GM12878 (cell line): ENCODE measurements at regions not wholly inside any gene's neighbourhood (a gene's known extent, or its start where the extent isn't known, plus 50 kb on each side); places are given as distances from the start of the nearest gene placed in this dataset.

Experiments
- ATAC-seq: fragments of 200-7000 bp; cut with Tn5 transposase; 3 replicates; pipeline ENCODE4 v1.9.1; 2020; ENCODE audit warnings: mild to moderate bottlenecking, moderate library complexity
- BruUV-seq: library from RNA; stranded (reverse); fragments of 400-500 nt; replicated peaks from 2 replicates; lab custom pipeline; 2021; lab: Mats Ljungman, UMichigan
- CTCF ChIA-PET: fragments of 300-600 bp; sonication (Branson Sonifier 250); formaldehyde crosslinking; extraction: SDS; loops from one replicate; lab custom pipeline; 2021; ENCODE audit warnings: inconsistent platforms; lab: Yijun Ruan, JAX
- POLR2A ChIA-PET: fragments of 350-600 bp; formaldehyde crosslinking; extraction: SDS; loops from one replicate; lab custom pipeline; 2021; ENCODE audit warnings: inconsistent platforms; lab: Charles Lee
- RAD21 ChIA-PET: fragments of 300-600 bp; sonication (Branson Sonifier 250); formaldehyde crosslinking; loops from one replicate; lab custom pipeline; 2023; ENCODE audit warnings: antibody characterized with exemption; ENCODE audit not compliant: unreplicated experiment; lab: Charles Lee
- SMC1A ChIA-PET: fragments of 300-600 bp; sonication (Branson Sonifier 250); formaldehyde crosslinking; loops from one replicate; lab custom pipeline; 2023; ENCODE audit not compliant: unreplicated experiment, uncharacterized antibody; lab: Charles Lee
- DNase-seq: peaks from one replicate; pipeline ENCODE4 v3.0.0-alpha.2; 2011; ENCODE audit warnings: low read depth, low spot score
- FAIRE-seq: peaks from 3 replicates; lab custom pipeline; 2011; peaks lifted over from hg19 to GRCh38; lab: Jason Lieb, UNC
- H2AFZ ChIP-seq: 2 replicates; pipeline ENCODE4 v1.6.0; 2011; ENCODE audit warnings: low read depth, low read length, control low read depth; ENCODE audit not compliant: control insufficient read depth
- H3K27ac ChIP-seq: 2 replicates; pipeline ENCODE4 v1.5.1; 2011; ENCODE audit warnings: control low read depth; ENCODE audit not compliant: control insufficient read depth, insufficient read depth
- H3K27me3 ChIP-seq, 2 experiments: replicated peaks in 1 of 2; 2 replicates each; pipeline versions ENCODE4 v1.6.0 to v1.6.1; 2011; ENCODE audit warnings: low read length in 1 of 2; ENCODE audit not compliant: control insufficient read depth in 2 of 2, insufficient read depth in 2 of 2
- H3K36me3 ChIP-seq, 2 experiments: 2 replicates each; pipeline ENCODE4 v1.5.1; 2011; ENCODE audit warnings: low read length in 1 of 2; ENCODE audit not compliant: control insufficient read depth in 2 of 2, insufficient read depth in 2 of 2
- H3K4me1 ChIP-seq: 2 replicates; pipeline ENCODE4 v1.6.1; 2011; ENCODE audit warnings: mild to moderate bottlenecking, low read length, moderate library complexity, mixed read lengths; ENCODE audit not compliant: control insufficient read depth, insufficient read depth
- H3K4me2 ChIP-seq: 2 replicates; pipeline ENCODE4 v1.6.0; 2011; ENCODE audit warnings: control low read depth; ENCODE audit not compliant: control insufficient read depth, insufficient read depth
- H3K4me3 ChIP-seq: fragments of 200-600 bp; sonication (generic); 2 replicates; pipeline ENCODE4 v1.5.1; 2016
- H3K79me2 ChIP-seq: 2 replicates; pipeline ENCODE4 v1.6.0; 2011; ENCODE audit warnings: low read length; ENCODE audit not compliant: control insufficient read depth, insufficient read depth
- H3K9ac ChIP-seq: 2 replicates; pipeline ENCODE4 v1.8.0; 2011; ENCODE audit warnings: low read length, control low read depth, mixed read lengths; ENCODE audit not compliant: control insufficient read depth, insufficient read depth
- H3K9me3 ChIP-seq: replicated peaks from 3 replicates; pipeline ENCODE4 v1.5.1; 2011; ENCODE audit warnings: mild to moderate bottlenecking, low read length; ENCODE audit not compliant: control insufficient read depth, insufficient read depth
- H4K20me1 ChIP-seq: 2 replicates; pipeline ENCODE4 v1.6.0; 2011; ENCODE audit not compliant: control insufficient read depth, insufficient read depth
- BCL11A ChIP-seq: IDR thresholded peaks from 2 replicates; pipeline ENCODE4 v1.6.1; 2011; ENCODE audit warnings: low read depth, low read length
- CTCF ChIP-seq, 3 experiments: IDR thresholded peaks in 2 of 3; conservative IDR thresholded peaks in 1 of 3; 2 replicates each; pipeline ENCODE4 v1.5.1; 2011; ENCODE audit warnings: low read depth in 3 of 3, low read length in 3 of 3, mild to moderate bottlenecking in 3 of 3, control low read depth in 2 of 3, moderate library complexity in 2 of 3, inconsistent platforms in 1 of 3, mixed read lengths in 1 of 3; ENCODE audit not compliant: control insufficient read depth in 2 of 3, insufficient read depth in 1 of 3; ENCODE audit errors: extremely low read depth in 1 of 3
- CUX1 ChIP-seq: IDR thresholded peaks from 2 replicates; pipeline ENCODE4 v1.6.1; 2012; ENCODE audit warnings: improper control_type of control experiment, low read depth, low read length; ENCODE audit not compliant: insufficient replicate concordance
- FOXK2 ChIP-seq: fragments of 450-650 bp; IDR thresholded peaks from 2 replicates; pipeline ENCODE4 v1.6.1; 2017; ENCODE audit warnings: mild to moderate bottlenecking, moderate library complexity
- IRF3 ChIP-seq: fragments of 450-650 bp; IDR thresholded peaks from 2 replicates; pipeline ENCODE4 v1.6.1; 2014; ENCODE audit warnings: mild to moderate bottlenecking
- JUNB ChIP-seq: IDR thresholded peaks from 2 replicates; pipeline ENCODE4 v1.6.1; 2016; ENCODE audit warnings: antibody characterized with exemption, mild to moderate bottlenecking
- KDM1A ChIP-seq: fragments of 200-600 bp; sonication (generic); IDR thresholded peaks from 2 replicates; pipeline ENCODE4 v1.6.1; 2016; ENCODE audit warnings: borderline replicate concordance
- NR2C2 ChIP-seq: IDR thresholded peaks from 2 replicates; pipeline ENCODE4 v1.6.1; 2011; ENCODE audit warnings: borderline replicate concordance, low read depth; ENCODE audit not compliant: control insufficient read depth, insufficient read length
- NRF1 ChIP-seq: conservative IDR thresholded peaks from 2 replicates; pipeline ENCODE4 v1.6.1; 2011; ENCODE audit warnings: mild to moderate bottlenecking, low read depth, low read length, improper control_type of control experiment
- RELA ChIP-seq: fragments of 450-650 bp; IDR thresholded peaks from 2 replicates; pipeline ENCODE4 v1.8.0; 2014; ENCODE audit warnings: borderline replicate concordance; ENCODE audit not compliant: partially characterized antibody
- RUNX3 ChIP-seq: IDR thresholded peaks from 2 replicates; pipeline ENCODE4 v1.6.1; 2012; ENCODE audit warnings: low read length, inconsistent platforms
- SREBF2 ChIP-seq: IDR thresholded peaks from 2 replicates; pipeline ENCODE4 v1.6.1; 2012; ENCODE audit warnings: mild to moderate bottlenecking, low read length
- TARDBP ChIP-seq: IDR thresholded peaks from 2 replicates; pipeline ENCODE4 v1.6.1; 2016; ENCODE audit warnings: borderline replicate concordance
- ZBTB11 ChIP-seq: fragments of 450-650 bp; formaldehyde crosslinking; IDR thresholded peaks from 2 replicates; pipeline ENCODE4 v1.5.0; 2022; ENCODE audit warnings: mild to moderate bottlenecking, missing genetic modification characterization
- ZNF24 ChIP-seq: fragments of 450-650 bp; IDR thresholded peaks from 2 replicates; pipeline ENCODE4 v1.6.1; 2017; ENCODE audit warnings: antibody characterized with exemption, mild to moderate bottlenecking
- WGBS: methylation state at CpG from one replicate; pipeline ENCODE4 v1.1.6; 2016; ENCODE audit warnings: low lambda C conversion rate; ENCODE audit not compliant: insufficient replicate concordance, insufficient coverage; ENCODE audit errors: missing lambda C conversion rate; 5-methylcytosine and 5-hydroxymethylcytosine counted together
- in situ Hi-C: fragments of 300-500 bp; cut with MboI; formaldehyde crosslinking; loops from 9 replicates; pipeline ENCODE4 v1.14.3; 2018; ENCODE audit warnings: mixed read lengths
- intact Hi-C: fragments of 100-400 bp; cut with micrococcal nuclease; formaldehyde crosslinking; loops from one replicate; pipeline ENCODE4 v1.14.2; 2022; ENCODE audit not compliant: unreplicated experiment

- no peak for ATAC-seq
- Histone ChIP-seq H3K27me3 (no peaks in the 10 kb centered on the region), H3K79me2 (no peaks in the 10 kb centered on the region), H4K20me1 (no peaks in the 10 kb centered on the region), H3K4me3 (no peak overlapping the region), H2AFZ (no peak overlapping the region), H3K4me2 (no peak overlapping the region), H3K9me3 (no peaks in the 10 kb centered on the region), H3K36me3 (no peaks in the 10 kb centered on the region), H3K27ac (no peak overlapping the region), H3K9ac (no peak overlapping the region), H3K4me1 (no peaks in the 10 kb centered on the region)
- in situ Hi-C loops, result no loop called here
- 0% methylated on average over 1 of the region's 1 CpG for WGBS
- CTCF ChIA-PET, result no interaction called here
- BruUV-seq, result no TSS peak
- SMC1A ChIA-PET, result no interaction called here
- POLR2A ChIA-PET, result no interaction called here
- DNase-seq, result no peak
- intact Hi-C loops, result no loop called here
- RAD21 ChIA-PET, result no interaction called here
- FAIRE-seq, result no peak
- TF ChIP-seq RELA (no peak), FOXK2 (no peak), BCL11A (no peak), TARDBP (no peak), NRF1 (no peak), NR2C2 (no peak), ZBTB11 (CRISPR knock-in tag) (no peak), KDM1A (no peak), JUNB (no peak), SREBF2 (no peak), CUX1 (no peak), RUNX3 (no peak), IRF3 (no peak), CTCF (IDR thresholded peaks at IDR 0.05 in 2 of 3, conservative IDR thresholded peaks at IDR 0.05 in 1 of 3; ENCODE audit: control insufficient read depth in 2 of 3, extremely low read depth in 1 of 3, insufficient read depth in 1 of 3, low read depth in 3 of 3, low read length in 3 of 3) (no peak), ZNF24 (no peak)
Measured at GRCh38 chr1:164982545-164982944, 374.0 kb downstream of the LMX1A start.
